Activated T-helper 2 cell treated with anti-CD3 and anti-CD28 coated beads, Interferon-gamma antibody, Interleukin-2, Interleukin-4, amounts not matched to agents 10 μg/mL and 5 μg/mL and 100 μg/mL, durations not matched to agents 14 hours and 24 hours and 36 hours (primary cell): ENCODE measurements at regions not wholly inside any gene's neighbourhood (a gene's known extent, or its start where the extent isn't known, plus 50 kb on each side); places are given as distances from the start of the nearest gene placed in this dataset.
"Not testable (repeated sequence)": the region's sequence is repeated elsewhere in the genome, so short reads cannot be mapped to it uniquely, and the experiment has no call there.

Source experiments
- DNase-seq: peaks from one replicate; pipeline ENCODE4 v3.0.0; 2021; ENCODE audit warnings: low spot score
- H3K27ac Mint-ChIP-seq: one replicate; pipeline ENCODE4 v1.8.0; 2021; ENCODE audit warnings: mixed read lengths
- H3K27me3 Mint-ChIP-seq: one replicate; pipeline ENCODE4 v1.8.0; 2021; ENCODE audit warnings: low read depth, mixed read lengths
- H3K36me3 Mint-ChIP-seq: one replicate; pipeline ENCODE4 v1.8.0; 2021; ENCODE audit warnings: low read depth, mixed read lengths
- H3K4me1 Mint-ChIP-seq: one replicate; pipeline ENCODE4 v1.8.0; 2021; ENCODE audit warnings: low read depth, mixed read lengths
- H3K4me3 Mint-ChIP-seq: one replicate; pipeline ENCODE4 v1.8.0; 2021; ENCODE audit warnings: low read depth, mild to moderate bottlenecking, moderate library complexity, mixed read lengths
- H3K9me3 Mint-ChIP-seq: one replicate; pipeline ENCODE4 v1.8.0; 2021; ENCODE audit warnings: mixed read lengths
- intact Hi-C: fragments of 100-400 bp; cut with micrococcal nuclease; formaldehyde crosslinking; loops from one replicate; pipeline ENCODE4 v1.15.1; 2023

DNA sequence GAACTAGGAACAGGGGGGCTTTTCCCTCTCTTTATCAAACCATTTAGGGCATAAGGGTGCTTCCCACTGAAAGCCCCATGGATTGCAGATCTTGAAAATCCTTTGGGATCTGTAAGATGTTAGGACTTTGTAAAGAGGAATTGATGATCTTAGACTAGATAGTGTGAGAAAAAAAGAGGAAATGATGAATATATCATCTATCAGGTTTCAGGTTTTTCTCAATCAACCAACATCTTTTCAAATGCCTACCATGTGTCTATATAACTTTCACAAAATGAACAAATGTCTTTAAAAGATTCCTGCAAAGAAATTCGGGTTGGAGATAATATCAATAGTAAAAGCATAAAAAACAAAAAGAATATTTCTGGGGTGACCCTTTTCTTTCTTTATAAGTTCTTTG lies 50.1 kb downstream of the KCNC4 start:
- Mint-ChIP-seq H3K9me3 (no peaks in the 10 kb centered on the region), H3K4me3 (no peak overlapping the region), H3K27me3 (peaks cover 4% of the 10 kb centered on the region), H3K36me3 (no peaks in the 10 kb centered on the region), H3K27ac (no peak overlapping the region), H3K4me1 (peaks cover 6% of the 10 kb centered on the region)
- no peak for DNase-seq
- intact Hi-C loops = no loop called here

DNA sequence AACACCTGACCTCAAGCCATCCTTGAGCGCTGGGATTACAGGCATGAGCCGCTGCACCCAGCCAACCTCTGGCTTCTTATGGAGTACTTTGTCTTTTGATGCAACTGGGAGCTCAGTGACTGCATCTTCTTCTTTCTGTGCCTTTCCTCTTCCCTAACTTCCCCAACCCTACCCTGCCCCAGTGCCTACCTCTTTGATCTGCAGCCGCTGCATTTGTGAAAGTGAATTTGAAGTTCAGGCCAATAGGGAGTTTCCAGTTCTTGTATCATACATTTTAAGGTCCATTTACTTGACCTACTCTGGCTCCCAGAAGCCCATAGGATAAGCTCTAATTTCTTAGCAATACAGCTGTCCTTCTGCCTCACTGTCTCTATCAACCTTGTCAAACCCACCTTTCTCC lies 52.2 kb downstream of the KCNC4 start:
- DNase-seq = no peak
- Mint-ChIP-seq H3K27me3 (peaks cover 4% of the 10 kb centered on the region), H3K4me1 (peaks cover 6% of the 10 kb centered on the region), H3K4me3 (no peak overlapping the region), H3K27ac (no peak overlapping the region), H3K36me3 (no peaks in the 10 kb centered on the region), H3K9me3 (no peaks in the 10 kb centered on the region)
- intact Hi-C loops = loop anchor here (2.0 kb wide), 1 partner anchor 51 kb away; the partner anchor contains the start of gene KCNC4

DNA sequence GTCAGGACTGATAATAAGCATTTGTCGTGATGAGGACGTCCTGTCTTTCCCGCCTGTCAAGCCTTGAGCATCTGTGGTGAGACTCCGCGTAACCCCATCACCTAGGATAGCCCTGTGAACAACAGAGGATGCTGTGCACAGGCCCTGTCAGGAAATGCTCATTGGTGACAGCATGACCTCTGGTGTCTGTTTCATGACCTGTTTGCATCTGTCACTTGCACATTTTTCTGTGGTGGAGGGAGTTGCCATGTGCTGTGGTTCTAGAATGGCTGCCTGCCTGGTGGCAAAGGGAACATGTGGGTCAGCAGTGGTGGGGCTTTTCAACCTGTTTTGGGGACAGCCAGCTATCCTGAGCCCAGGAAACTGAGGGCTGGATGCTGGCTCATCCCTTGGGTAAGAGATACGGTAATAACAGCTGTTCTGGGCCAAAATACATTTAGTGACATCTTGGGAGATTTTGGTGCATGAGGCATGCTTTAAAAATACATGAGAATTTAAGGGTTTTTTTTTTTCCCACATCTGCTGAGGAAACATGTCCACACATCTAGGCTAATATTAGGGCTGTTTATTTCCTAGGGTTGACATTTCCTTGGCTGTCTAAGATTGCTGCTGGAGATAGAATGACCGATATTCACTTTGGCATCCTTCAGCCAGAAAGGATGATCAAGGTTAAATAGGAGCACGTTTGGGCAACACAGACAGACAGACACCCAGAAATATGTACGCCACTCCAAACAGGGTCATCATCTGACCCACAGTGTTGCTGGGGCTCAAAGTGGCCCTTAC lies 52.9 kb downstream of the KCNC4 start:
- Mint-ChIP-seq H3K27me3 (peaks cover 4% of the 10 kb centered on the region), H3K36me3 (no peaks in the 10 kb centered on the region), H3K27ac (no peak overlapping the region), H3K9me3 (no peaks in the 10 kb centered on the region), H3K4me3 (no peak overlapping the region), H3K4me1 (peaks cover 6% of the 10 kb centered on the region)
- no peak for DNase-seq
- intact Hi-C loops = loop anchor here (2.0 kb wide), 1 partner anchor 52 kb away; the partner anchor contains the start of gene KCNC4

DNA sequence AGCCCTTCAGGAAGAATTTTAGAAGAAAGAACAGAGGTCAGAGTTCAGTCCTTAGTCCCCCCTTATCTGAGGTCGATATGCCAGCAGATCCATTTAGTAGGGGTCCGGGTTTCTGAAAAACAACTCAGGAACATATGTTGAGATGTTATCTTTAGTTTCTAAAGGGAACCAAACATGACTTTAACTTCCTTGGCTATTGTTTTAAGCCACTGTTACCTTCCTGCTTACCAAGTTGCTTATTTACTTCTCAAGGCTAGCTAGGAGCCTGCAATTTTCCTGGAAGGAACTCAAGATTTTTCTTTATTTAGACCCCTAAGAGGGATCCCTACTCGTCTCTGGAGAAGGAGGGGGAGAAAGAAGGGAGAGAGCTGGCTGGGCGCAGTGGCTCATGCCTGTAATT lies 54.3 kb downstream of the KCNC4 start:
- intact Hi-C loops = no loop called here
- Mint-ChIP-seq H3K27ac (no peak overlapping the region), H3K27me3 (peaks cover 4% of the 10 kb centered on the region), H3K4me1 (peaks cover 6% of the 10 kb centered on the region), H3K4me3 (no peak overlapping the region), H3K9me3 (no peaks in the 10 kb centered on the region), H3K36me3 (no peaks in the 10 kb centered on the region)
- DNase-seq = no peak

DNA sequence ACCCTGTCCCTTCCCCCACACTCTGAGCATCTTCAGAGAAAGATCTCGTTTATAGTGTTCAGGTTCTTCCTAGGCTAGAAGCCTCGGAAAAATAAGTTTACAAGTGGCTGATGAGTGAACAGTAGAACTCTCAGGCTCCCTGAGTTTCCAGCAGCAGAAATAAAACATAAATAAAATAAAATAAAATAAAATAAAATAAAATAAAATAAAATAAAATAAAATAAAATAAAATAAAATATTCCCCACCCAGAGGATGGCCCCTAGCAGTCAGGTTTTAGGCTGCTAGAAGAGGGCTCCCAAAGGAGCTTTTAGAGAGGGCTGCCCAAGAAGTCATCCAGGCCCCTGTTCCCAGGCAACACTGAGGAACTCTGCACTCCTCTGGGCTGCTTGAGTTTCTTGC lies 55.1 kb downstream of the KCNC4 start:
- Mint-ChIP-seq H3K9me3 (no peaks in the 10 kb centered on the region), H3K27me3 (peaks cover 3% of the 10 kb centered on the region), H3K27ac (no peak overlapping the region), H3K4me3 (no peak overlapping the region), H3K36me3 (no peaks in the 10 kb centered on the region), H3K4me1 (peaks cover 6% of the 10 kb centered on the region)
- intact Hi-C loops = no loop called here
- DNase-seq = no peak

DNA sequence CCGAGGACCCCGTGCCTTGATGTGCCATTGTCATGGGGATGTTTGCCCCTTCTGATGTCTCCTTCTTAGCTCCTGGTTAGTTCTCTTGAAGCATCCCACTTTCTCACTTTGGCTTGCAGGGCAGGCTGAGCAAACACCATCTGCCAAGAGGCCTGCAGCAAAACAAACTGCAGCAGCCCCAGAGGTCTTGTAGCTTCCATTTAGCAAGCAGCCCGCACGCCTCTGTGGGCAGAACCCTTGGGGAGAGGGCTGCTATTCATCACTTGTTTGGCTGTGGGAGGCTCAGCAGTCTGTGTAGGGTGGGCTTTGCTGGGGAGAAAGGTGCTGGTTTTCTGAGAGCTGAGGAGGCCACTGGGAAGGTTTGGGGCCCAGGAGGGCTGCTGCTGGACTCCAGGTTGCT lies 56.7 kb downstream of the KCNC4 start:
- Mint-ChIP-seq H3K4me3 (no peak overlapping the region), H3K9me3 (no peaks in the 10 kb centered on the region), H3K36me3 (no peaks in the 10 kb centered on the region), H3K4me1 (peaks cover 6% of the 10 kb centered on the region), H3K27ac (no peak overlapping the region), H3K27me3 (peaks cover 7% of the 10 kb centered on the region)
- DNase-seq = no peak
- intact Hi-C loops = no loop called here

DNA sequence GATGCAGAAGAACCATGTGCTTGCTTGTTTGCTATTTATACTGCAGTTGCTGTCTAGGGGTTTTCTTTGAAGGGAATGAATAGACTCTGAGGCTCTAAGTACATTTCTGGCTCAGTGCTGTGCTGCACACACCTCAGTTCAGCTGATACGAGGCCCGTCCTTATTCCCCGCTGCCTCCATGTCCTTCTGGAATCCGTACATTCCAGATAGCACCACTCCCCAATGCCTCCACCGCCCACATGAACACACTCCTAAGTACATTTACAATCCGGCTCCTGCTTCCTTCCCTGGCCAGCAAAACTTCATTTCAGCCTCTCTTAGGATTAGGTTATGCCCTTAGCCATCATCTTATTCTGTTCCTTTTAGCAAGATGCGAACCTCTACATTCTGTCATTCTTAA lies 57.1 kb downstream of the KCNC4 start:
- no peaks in the 10 kb centered on the region for H3K9me3 Mint-ChIP-seq
- H3K4me3 Mint-ChIP-seq = no peak overlapping the region
- intact Hi-C loops = no loop called here
- H3K36me3 Mint-ChIP-seq = no peaks in the 10 kb centered on the region
- peaks cover 12% of the 10 kb centered on the region for H3K27me3 Mint-ChIP-seq
- DNase-seq = no peak
- H3K4me1 Mint-ChIP-seq = peaks cover 6% of the 10 kb centered on the region
- H3K27ac Mint-ChIP-seq = no peak overlapping the region

DNA sequence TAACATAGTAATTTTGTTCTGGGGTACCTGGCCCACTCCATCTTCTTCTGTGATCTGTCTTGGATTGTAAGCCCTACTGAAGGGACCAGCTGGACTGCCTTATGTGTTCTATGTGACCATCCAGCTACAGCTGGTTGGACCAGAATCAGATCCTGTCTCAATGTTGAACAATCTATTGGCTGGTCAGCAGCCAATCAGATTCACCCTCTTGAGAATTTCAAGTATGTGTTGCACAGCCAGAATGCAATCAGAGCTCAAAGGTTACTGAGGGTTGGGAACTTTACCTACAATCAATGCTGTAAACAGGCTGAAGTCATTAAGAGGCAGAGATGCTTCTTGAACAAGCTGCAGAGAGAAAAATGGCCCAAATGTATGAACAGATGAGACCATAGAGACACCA lies 61.9 kb downstream of the KCNC4 start:
- Mint-ChIP-seq H3K27me3 (peaks cover 23% of the 10 kb centered on the region), H3K4me1 (no peaks in the 10 kb centered on the region), H3K36me3 (no peaks in the 10 kb centered on the region), H3K4me3 (no peak overlapping the region), H3K27ac (no peak overlapping the region), H3K9me3 (no peaks in the 10 kb centered on the region)
- DNase-seq = no peak
- intact Hi-C loops = no loop called here

DNA sequence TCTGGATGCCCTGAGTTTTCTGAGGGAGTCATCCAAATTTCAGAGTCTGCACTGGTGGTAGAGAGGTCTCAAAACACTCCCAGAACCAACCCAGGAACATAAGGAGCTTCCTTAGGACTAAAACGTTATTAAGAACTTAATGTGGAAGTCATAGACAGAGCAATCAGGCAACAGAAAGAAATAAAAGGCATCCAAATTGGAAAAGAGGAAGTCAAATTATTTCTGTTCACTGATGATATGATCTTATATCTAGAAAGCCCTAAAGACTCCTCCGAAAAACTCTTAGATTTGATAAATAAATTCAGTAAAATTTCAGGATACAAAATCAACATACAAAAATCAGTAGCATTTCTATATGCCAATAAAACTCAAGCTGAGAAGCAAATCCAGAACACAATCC lies 63.7 kb downstream of the KCNC4 start:
- DNase-seq, H3K9me3 Mint-ChIP-seq, H3K36me3 Mint-ChIP-seq, H3K4me3 Mint-ChIP-seq, H3K4me1 Mint-ChIP-seq, H3K27ac Mint-ChIP-seq, intact Hi-C loops: not testable (repeated sequence)
- peaks cover 25% of the 10 kb centered on the region for H3K27me3 Mint-ChIP-seq

DNA sequence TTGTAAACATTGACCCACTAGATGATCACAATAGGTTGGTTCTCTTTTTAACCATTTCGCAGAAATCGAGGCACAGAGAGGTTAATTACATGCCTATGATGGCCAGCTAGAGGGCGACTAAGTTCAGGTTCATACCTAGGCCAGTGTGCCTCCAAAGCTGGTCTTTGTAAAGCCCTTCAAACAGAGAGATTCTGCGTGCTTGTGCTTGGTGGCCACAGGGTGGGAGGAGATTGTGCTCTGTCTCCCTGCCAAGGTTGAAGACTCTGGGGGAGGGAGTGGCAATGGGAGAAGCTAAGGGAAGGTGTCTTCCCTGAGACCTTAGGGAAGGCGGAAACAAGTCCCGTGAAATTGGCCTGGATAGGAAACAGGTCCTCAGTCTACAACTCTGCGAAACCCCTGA lies 59.1 kb upstream of the RBM15 start:
- Mint-ChIP-seq H3K27me3 (peaks cover 3% of the 10 kb centered on the region), H3K27ac (no peak overlapping the region), H3K4me3 (no peak overlapping the region), H3K36me3 (no peaks in the 10 kb centered on the region), H3K4me1 (no peaks in the 10 kb centered on the region), H3K9me3 (no peaks in the 10 kb centered on the region)
- intact Hi-C loops = no loop called here
- no peak for DNase-seq

DNA sequence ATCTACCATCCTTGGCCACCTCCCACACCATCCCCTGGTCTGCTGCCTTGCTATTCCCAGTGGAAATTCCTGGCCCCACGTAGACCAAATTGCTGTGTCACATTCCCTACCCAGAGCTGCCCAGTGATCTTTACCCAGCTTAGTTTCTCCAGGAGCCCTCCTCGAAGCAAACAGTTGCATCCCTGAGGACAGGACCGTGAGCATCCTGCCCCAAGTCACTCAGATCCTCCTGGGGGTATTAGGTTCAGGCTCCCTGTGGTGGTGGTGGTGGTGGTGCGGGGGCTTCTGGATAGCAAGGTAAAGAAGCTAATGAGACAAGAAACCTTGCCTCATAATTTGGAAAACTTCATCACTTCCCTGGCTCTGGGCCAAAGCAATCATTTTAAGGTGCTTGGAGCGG lies 58.4 kb upstream of the RBM15 start:
- no peak for DNase-seq
- Mint-ChIP-seq H3K4me1 (no peaks in the 10 kb centered on the region), H3K27me3 (peaks cover 3% of the 10 kb centered on the region), H3K27ac (no peak overlapping the region), H3K36me3 (no peaks in the 10 kb centered on the region), H3K9me3 (no peaks in the 10 kb centered on the region), H3K4me3 (no peak overlapping the region)
- intact Hi-C loops = no loop called here

DNA sequence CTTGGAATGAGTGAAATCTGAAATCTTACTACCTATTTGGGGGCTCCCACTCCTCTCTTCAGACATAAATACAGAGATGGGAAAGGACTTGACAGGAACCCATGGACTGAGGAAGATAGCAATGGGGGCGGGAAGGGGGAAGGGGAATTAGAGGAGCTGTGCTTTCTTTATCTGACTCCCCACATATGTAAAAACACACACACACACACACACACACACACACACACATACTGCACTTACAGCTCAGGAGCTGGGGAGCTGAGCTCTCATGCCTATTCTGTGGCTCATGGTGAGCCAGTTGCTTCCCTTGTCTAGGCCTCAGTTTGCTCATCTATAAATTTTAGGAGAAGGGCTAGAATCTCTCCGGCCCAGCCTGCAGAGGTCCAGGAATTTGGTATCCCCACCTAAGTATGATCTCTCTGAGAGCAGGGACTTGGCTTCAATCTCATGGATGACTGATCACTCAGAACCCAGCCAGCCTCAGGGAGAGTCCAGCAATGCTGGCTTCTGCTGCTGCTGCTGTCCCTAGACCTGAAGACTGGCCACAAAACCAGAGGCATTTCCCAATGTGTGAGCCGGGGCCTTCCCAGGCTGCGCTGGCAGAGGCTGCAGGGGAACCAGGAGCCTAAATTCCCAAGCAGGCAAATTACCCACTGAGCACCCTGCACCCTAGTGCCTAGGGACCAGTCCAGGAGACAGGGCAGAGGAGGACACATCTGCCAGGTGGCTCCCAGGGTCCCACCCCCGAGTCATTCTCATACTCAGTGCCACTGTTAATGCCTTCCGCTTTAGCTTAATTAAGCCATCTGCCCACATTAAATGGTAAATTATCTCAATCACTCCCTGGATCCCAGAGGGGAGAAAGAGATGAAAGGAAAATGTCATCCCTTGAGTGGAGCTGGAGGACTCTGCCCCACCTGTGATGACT lies 57.5 kb upstream of the RBM15 start:
- H3K9me3 Mint-ChIP-seq = no peaks in the 10 kb centered on the region
- peaks cover 3% of the 10 kb centered on the region for H3K27me3 Mint-ChIP-seq
- no peaks in the 10 kb centered on the region for H3K36me3 Mint-ChIP-seq
- intact Hi-C loops = no loop called here
- DNase-seq = no peak
- H3K4me1 Mint-ChIP-seq = no peaks in the 10 kb centered on the region
- H3K4me3 Mint-ChIP-seq = no peak overlapping the region
- H3K27ac Mint-ChIP-seq = no peak overlapping the region

DNA sequence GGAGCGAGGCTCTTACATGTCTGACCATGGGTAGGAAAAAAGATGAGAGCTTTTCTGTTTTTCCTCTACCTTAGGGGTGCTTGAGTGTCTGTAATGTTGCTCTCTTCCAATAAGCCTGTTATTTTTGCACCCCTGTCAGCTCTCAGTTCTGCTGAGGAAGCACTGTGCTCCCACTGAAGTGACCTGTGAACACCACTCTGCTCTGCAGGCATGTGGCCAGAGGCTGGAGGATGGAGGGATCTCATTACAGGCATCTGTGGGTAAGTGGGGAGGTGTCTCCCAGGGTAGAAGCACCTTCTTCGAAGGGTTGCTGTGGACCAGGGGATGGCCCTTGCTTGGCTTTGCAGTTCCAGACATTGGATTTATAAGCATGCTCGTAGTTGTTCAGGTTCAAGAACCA lies 56.8 kb upstream of the RBM15 start:
- Mint-ChIP-seq H3K4me3 (no peak overlapping the region), H3K36me3 (no peaks in the 10 kb centered on the region)
- intact Hi-C loops = no loop called here

More for the DNA sequence above, 56.8 kb upstream of the RBM15 start:
- Mint-ChIP-seq H3K4me1 (no peaks in the 10 kb centered on the region), H3K27ac (no peak overlapping the region), H3K9me3 (no peaks in the 10 kb centered on the region), H3K27me3 (peaks cover 3% of the 10 kb centered on the region)
- no peak for DNase-seq
